Stimulated activated CD4-positive, alpha-beta T cell treated with anti-CD3 and anti-CD28 coated beads, Interleukin-15, amount 100 ng/mL, for 1 hour (primary cell): ENCODE measurements at regions not wholly inside any gene's neighbourhood (a gene's known extent, or its start where the extent isn't known, plus 50 kb on each side); places are given as distances from the start of the nearest gene placed in this dataset.
"Not testable (repeated sequence)": the region's sequence is repeated elsewhere in the genome, so short reads cannot be mapped to it uniquely, and the experiment has no call there.

Source experiments
- DNase-seq, 2 donors: peaks; one replicate each; pipeline ENCODE4 v3.0.0-alpha.2; 2020; ENCODE audit warnings: low read depth in 1 of 2, low spot score in 1 of 2

DNA sequence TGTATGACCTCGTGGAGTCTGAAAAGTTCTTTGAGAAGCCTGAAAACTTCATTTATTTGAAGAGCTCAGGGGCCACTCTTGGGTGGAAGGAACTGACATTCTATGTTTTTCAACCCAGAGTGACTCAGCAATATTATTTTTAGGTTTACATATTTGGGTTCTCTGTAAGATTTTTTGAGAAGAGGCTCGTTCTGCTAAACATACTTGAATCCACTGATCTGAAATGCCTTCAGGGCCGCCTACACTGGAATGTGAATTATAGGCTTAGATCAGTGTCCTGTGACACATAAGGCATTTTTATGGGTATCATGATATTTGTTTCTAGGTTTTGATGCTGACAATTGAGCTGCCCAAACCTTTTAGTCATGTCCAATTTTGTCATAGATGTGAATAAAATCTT, 86.2 kb downstream of the PSAT1 start:
- no peak for DNase-seq

GRCh38 chr9:78386348-78386747, 89.4 kb downstream of the PSAT1 start:
- no peak for DNase-seq

GRCh38 chr9:78386773-78387172, 89.8 kb downstream of the PSAT1 start:
- no peak for DNase-seq

GRCh38 chr9:78393340-78393739, 96.4 kb downstream of the PSAT1 start:
- no peak for DNase-seq

GRCh38 chr9:78393932-78394331, 97.0 kb downstream of the PSAT1 start:
- no peak for DNase-seq

DNA sequence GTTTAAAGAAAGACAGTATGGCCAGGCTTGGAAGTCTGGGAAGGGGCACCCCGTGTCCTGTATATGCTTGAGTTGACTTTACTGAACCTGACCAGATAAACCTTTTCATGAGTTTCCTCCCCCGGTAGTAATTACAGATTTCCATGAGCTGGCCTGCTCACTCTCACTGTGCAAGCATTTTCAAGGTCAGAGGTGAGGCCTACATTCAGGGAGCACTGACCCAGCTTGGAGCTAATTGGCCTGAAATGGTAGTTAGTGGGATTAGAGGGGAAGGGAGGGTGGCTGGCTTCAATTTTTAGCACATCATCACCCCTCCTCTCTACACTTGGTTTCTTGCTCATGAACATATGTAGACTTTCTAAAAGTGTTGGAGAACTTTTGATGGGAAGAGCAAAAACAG, 99.2 kb downstream of the PSAT1 start:
- no peak for DNase-seq

- no peak for DNase-seq
Observed at GRCh38 chr9:78397045-78397444, 100.1 kb downstream of the PSAT1 start.

GRCh38 chr9:78397454-78397853, 100.5 kb downstream of the PSAT1 start:
- DNase-seq = no peak

- DNase-seq = no peak
Observed at GRCh38 chr9:78399153-78399552, 102.2 kb downstream of the PSAT1 start.

DNA sequence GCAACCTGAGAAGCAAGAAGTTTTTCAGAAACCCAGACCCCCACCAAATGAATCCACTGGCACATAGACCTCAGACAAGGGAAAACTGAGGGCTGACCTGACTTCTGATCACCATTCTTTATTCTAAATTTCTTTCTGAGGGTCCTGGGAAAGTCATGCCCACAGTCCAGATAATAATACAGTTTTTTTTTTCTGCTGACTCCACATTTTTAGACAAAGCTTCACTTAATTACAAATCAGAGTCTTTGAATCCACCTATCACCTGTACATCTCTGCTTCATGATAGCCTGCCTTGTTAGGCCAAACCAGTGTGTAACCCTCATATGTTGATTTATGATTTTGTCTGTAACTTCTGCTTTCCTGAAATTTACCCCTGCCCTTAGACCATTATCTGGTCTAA, 103.6 kb downstream of the PSAT1 start:
- DNase-seq = no peak

- no peak for DNase-seq
Observed at GRCh38 chr9:78405461-78405860, 108.5 kb downstream of the PSAT1 start.

DNA sequence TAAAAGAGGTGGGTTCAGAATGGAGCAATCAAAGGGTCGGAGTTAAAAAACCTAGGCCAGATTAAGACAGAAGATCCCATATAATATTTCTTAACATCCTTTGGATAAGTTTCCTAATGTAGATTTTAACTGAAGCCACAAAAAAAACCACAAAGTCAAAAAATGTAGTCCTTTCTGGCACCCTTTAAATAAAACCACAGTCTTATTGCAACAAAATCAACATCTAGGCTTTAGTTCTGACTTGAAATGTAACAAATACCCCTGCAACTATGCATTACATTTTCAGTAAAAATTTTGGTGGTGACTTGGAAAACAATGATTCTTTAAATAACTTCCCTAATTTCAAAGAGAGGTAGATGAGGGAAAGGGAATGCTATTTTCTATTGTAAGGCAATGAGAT, 109.2 kb downstream of the PSAT1 start:
- no peak for DNase-seq

DNA sequence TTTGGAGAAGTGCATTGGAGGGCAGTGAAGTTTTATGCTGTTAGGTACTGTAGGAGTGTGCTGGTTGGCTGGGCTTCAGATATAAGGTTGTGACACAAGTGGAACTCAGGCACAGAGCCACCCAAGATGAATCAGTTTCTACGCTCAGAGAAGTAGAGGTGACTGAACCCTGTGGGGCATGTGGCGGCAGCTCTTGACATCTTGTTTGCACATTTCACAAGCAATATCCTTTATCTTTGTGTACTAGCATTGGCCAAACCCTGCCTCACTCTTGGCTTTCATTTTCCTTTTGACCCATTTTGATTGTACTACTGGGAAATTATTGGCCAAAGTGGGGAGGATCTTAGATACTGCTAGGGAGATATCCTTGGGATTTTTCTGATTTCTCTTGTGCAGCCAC, 110.0 kb downstream of the PSAT1 start:
- no peak for DNase-seq

GRCh38 chr9:78407636-78408312, 110.8 kb downstream of the PSAT1 start:
- no peak for DNase-seq

GRCh38 chr9:78408388-78408787, 111.5 kb downstream of the PSAT1 start:
- DNase-seq = no peak

- DNase-seq = not testable (repeated sequence)
Observed at GRCh38 chr9:78409928-78410510, 113.1 kb downstream of the PSAT1 start.

DNA sequence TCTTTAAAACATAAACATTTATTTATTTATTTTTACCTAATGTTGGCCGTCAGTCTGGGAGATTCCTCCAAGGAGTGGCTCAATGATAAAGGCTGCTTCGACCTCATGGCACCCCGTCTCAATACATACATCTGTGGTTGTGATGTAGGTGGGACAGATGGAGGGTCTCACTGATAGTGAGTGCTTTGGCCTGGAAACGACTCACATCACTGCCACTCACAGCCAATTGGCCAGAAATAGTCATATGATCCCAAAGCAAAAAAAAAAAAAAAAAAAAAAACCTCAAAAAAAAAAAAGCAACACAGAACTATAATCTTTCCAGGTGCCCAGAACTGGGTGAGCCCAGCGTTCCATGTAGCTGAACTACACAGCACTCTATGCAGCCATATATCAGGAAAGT, 125.4 kb downstream of the PSAT1 start:
- no peak for DNase-seq

DNA sequence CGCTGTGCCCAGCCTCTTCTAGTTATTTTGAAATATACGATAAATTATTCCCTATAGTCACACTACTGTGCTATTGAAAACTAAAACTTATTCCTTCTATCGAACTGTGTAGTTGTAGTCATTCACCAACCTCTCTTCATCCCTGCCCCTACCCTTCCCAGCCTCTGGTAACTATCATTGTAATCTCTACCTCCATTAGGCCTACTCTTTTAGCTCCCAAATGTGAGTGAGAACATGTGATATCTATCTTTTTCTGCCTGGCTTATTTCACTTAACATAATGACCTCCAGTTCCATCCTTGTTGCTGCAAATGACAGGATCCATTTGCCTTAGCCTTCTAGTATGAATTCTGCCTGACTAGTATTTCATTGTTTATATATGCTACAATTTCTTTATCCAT, 127.4 kb downstream of the PSAT1 start:
- no peak for DNase-seq

DNA sequence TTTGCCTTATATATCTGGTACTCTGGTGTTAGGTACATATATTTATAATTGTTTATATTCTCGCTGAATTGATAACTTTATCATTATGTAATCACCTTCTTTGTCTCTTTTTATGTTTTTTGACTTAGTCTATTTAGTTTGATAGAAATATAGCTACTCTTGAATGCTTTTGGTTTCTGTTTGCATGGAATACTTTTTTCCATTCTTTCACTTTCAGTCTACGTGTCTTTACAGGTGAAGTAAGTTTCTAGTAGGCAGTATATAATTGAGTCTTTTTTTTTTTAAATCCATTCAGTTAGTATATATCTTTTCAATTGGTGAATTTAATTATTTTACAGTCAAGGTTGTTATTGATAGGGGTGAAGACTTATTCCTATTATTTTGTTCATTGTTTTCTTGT, 131.7 kb downstream of the PSAT1 start:
- no peak for DNase-seq

- no peak for DNase-seq
Observed at GRCh38 chr9:78430387-78430786, 133.5 kb downstream of the PSAT1 start.

- DNase-seq = not testable (repeated sequence)
Observed at GRCh38 chr9:78431039-78431438, 134.1 kb downstream of the PSAT1 start.

- DNase-seq = no peak
Observed at GRCh38 chr9:78436873-78437272, 139.9 kb downstream of the PSAT1 start.

DNA sequence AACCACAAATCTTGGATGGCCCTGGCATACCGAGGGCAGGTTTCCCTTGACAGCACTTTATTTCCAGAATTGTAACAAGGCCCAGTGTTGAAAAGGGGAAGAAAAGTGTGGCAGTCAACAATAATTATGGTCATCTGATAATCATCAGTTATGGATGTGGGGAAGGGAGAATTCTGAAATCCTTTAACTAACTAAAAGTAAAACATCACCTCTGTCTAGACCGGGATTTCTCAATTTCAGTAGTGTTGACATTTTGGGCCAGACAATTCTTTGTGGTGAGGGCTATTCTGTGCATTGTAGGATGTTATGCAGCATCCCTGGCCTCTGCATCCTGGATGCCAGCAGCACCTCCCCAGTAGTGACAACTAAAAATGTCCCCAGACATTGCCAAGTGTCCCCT, 140.4 kb downstream of the PSAT1 start:
- DNase-seq = no peak
